ENCODE measurements at regions not wholly inside any gene's neighbourhood (a gene's known extent, or its start where the extent isn't known, plus 50 kb on each side); places are given as distances from the start of the nearest gene placed in this dataset.

DNA sequence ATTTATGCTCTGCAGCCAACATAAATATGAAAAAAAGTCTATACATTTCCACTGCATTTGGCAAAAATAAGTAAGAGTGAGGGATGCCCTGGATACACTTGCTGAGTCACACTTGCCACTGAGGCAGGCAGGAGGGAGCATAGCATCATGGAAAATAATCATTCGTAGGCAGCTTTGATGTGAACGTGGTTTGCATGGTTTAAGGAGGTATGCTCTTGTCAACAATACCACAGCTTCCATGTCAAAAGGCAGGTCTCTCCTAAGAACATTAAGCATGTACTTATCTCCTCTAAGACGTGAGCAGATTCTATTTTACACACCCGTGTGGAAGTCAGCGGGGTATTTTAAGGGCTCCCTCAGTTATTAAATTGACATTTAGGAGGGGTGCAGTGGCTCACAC is 89.2 kb upstream of the WDR11 start:
- H3K4me3 ChIP-seq (replicated peaks in 1 of 2; ENCODE audit: low read depth in 2 of 2, low read length in 2 of 2), result no peak overlapping the region
- TF ChIP-seq, protein P1, sequence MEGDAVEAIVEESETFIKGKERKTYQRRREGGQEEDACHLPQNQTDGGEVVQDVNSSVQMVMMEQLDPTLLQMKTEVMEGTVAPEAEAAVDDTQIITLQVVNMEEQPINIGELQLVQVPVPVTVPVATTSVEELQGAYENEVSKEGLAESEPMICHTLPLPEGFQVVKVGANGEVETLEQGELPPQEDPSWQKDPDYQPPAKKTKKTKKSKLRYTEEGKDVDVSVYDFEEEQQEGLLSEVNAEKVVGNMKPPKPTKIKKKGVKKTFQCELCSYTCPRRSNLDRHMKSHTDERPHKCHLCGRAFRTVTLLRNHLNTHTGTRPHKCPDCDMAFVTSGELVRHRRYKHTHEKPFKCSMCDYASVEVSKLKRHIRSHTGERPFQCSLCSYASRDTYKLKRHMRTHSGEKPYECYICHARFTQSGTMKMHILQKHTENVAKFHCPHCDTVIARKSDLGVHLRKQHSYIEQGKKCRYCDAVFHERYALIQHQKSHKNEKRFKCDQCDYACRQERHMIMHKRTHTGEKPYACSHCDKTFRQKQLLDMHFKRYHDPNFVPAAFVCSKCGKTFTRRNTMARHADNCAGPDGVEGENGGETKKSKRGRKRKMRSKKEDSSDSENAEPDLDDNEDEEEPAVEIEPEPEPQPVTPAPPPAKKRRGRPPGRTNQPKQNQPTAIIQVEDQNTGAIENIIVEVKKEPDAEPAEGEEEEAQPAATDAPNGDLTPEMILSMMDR (IDR thresholded peaks at IDR 0.05; ENCODE audit: low read depth, low read length), result no peak
- DNase-seq (ENCODE audit: low read depth in 2 of 2), result no peak

GRCh38 chr10:120765226-120765803 is 85.8 kb upstream of the WDR11 start:
- DNase-seq (ENCODE audit: low read depth in 2 of 2), result no peak
- TF ChIP-seq, protein P1 (IDR thresholded peaks at IDR 0.05; ENCODE audit: low read depth, low read length), result no peak
- H3K4me3 ChIP-seq (replicated peaks in 1 of 2; ENCODE audit: low read depth in 2 of 2, low read length in 2 of 2), result no peak overlapping the region

DNA sequence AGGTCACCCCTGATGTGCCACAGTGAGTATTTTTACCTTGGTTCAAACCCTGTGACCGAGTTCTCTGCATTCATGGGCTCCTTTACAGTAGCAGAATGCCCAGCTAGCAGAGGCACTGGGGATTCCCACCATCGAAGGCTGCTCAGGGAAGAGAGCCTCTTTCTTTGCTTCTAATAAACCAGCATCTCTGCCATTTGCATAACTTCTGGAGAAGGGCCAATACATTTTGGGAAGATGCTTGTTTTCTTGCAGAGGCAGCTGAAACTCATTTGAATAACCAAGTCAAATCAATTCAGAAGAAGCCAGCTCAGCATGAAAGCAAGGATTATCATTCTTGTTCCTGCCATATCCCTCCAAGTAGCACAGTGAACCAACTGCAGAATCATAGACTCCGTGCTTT is 82.9 kb upstream of the WDR11 start:
- DNase-seq (ENCODE audit: low read depth in 2 of 2), result no peak
- TF ChIP-seq, protein P1 (IDR thresholded peaks at IDR 0.05; ENCODE audit: low read depth, low read length), result no peak
- H3K4me3 ChIP-seq (replicated peaks in 1 of 2; ENCODE audit: low read depth in 2 of 2, low read length in 2 of 2), result no peak overlapping the region

GRCh38 chr10:120770496-120770895 is 80.7 kb upstream of the WDR11 start:
- DNase-seq (ENCODE audit: low read depth in 2 of 2), result no peak
- no peak overlapping the region for H3K4me3 ChIP-seq (replicated peaks in 1 of 2; ENCODE audit: low read depth in 2 of 2, low read length in 2 of 2)
- TF ChIP-seq, protein P1 (IDR thresholded peaks at IDR 0.05; ENCODE audit: low read depth, low read length), result no peak

DNA sequence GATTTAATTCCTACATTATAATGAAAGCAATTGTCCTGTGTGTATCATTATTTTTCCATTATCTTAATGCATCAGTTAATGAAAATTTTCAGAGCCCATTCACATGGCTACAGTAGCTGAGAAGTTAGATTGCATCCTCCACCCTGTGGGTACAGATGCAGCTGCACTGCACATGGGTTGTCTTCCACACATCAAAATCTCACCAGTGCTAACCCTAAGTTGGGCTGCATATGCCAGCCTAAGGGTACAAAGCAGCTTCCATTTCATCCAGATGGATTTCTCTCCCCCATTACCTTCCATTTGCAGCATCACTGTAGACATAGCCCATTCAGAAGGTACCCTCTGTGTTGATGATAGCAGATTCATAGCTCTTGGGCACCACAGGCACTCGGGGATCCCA is 74.7 kb upstream of the WDR11 start:
- TF ChIP-seq, protein P1 (IDR thresholded peaks at IDR 0.05; ENCODE audit: low read depth, low read length), result no peak
- DNase-seq (ENCODE audit: low read depth in 2 of 2), result no peak
- H3K4me3 ChIP-seq (replicated peaks in 1 of 2; ENCODE audit: low read depth in 2 of 2, low read length in 2 of 2), result no peak overlapping the region

GRCh38 chr10:120782336-120782735 is 68.8 kb upstream of the WDR11 start:
- TF ChIP-seq, protein P1 (IDR thresholded peaks at IDR 0.05; ENCODE audit: low read depth, low read length), result no peak
- H3K4me3 ChIP-seq (replicated peaks in 1 of 2; ENCODE audit: low read depth in 2 of 2, low read length in 2 of 2), result no peak overlapping the region
- DNase-seq (ENCODE audit: low read depth in 2 of 2), result no peak

DNA sequence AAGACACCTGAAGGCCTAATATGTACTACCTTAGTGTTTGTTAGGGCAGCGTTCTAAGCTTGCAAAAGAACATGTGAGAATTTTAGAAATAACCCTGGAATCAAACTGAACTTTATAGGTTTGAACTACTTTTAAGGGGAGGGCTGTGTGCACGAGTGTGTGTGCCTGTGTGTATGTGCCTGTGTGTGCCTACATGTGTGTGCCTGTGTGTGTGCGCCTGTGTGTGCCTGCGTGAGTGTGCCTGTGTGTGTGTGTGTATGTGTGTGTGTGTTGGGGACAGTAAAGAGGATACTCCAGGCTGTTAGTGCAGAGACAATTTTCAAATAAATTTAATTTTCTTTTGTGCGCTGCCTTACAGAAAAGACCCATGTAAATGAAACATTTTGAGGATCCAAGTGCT is 68.1 kb upstream of the WDR11 start:
- H3K4me3 ChIP-seq (replicated peaks in 1 of 2; ENCODE audit: low read depth in 2 of 2, low read length in 2 of 2), result no peak overlapping the region
- no peak for DNase-seq (ENCODE audit: low read depth in 2 of 2)
- TF ChIP-seq, protein P1 (IDR thresholded peaks at IDR 0.05; ENCODE audit: low read depth, low read length), result no peak
